H9 (cell line): ENCODE measurements at regions not wholly inside any gene's neighbourhood (a gene's known extent, or its start where the extent isn't known, plus 50 kb on each side); places are given as distances from the start of the nearest gene placed in this dataset.

Source experiments
- DNase-seq: peaks from one replicate; pipeline ENCODE4 v3.0.0-alpha.2; 2017
- H2AFZ ChIP-seq: one replicate; pipeline ENCODE4 v1.6.1; 2013; ENCODE audit warnings: mild to moderate bottlenecking, low read length, control low read depth, moderate library complexity
- H2AK5ac ChIP-seq: 2 replicates; pipeline ENCODE4 v1.6.1; 2013; ENCODE audit warnings: low read length, control low read depth, mixed read lengths; ENCODE audit not compliant: insufficient read length
- H2BK120ac ChIP-seq: one replicate; pipeline ENCODE4 v1.6.1; 2013; ENCODE audit warnings: low read depth, mild to moderate bottlenecking, low read length, control low read depth, inconsistent platforms; ENCODE audit not compliant: poor library complexity, severe bottlenecking
- H2BK12ac ChIP-seq: 2 replicates; pipeline ENCODE4 v1.6.1; 2013; ENCODE audit warnings: low read length, control low read depth, mixed read lengths, low read depth; ENCODE audit not compliant: insufficient read length
- H2BK15ac ChIP-seq: 2 replicates; pipeline ENCODE4 v1.6.1; 2013; ENCODE audit warnings: low read depth, low read length, control low read depth
- H2BK20ac ChIP-seq: one replicate; pipeline ENCODE4 v1.6.1; 2013; ENCODE audit warnings: low read depth, mild to moderate bottlenecking, low read length, control low read depth, inconsistent platforms; ENCODE audit not compliant: poor library complexity, severe bottlenecking
- H2BK5ac ChIP-seq: 2 replicates; pipeline ENCODE4 v1.6.1; 2013; ENCODE audit warnings: low read length, control low read depth, mixed read lengths; ENCODE audit not compliant: insufficient read length
- H3K14ac ChIP-seq: 2 replicates; pipeline ENCODE4 v1.6.1; 2013; ENCODE audit warnings: low read length, control low read depth; ENCODE audit not compliant: insufficient read depth
- H3K18ac ChIP-seq: 2 replicates; pipeline ENCODE4 v1.6.1; 2013; ENCODE audit warnings: low read depth, mild to moderate bottlenecking, mixed read lengths, low read length, control low read depth; ENCODE audit not compliant: insufficient read length
- H3K23ac ChIP-seq: 2 replicates; pipeline ENCODE4 v1.6.1; 2013; ENCODE audit warnings: low read length, control low read depth, mixed read lengths, low read depth; ENCODE audit not compliant: insufficient read length
- H3K23me2 ChIP-seq: 2 replicates; pipeline ENCODE4 v1.6.1; 2013; ENCODE audit warnings: low read depth, mild to moderate bottlenecking, mixed read lengths, low read length, control low read depth; ENCODE audit not compliant: insufficient read length, poor library complexity, severe bottlenecking
- H3K27ac ChIP-seq: 2 replicates; pipeline ENCODE4 v1.5.1; 2013; ENCODE audit warnings: low read length, control low read depth, mixed read lengths, low read depth; ENCODE audit not compliant: insufficient read length
- H3K27me3 ChIP-seq: 2 replicates; pipeline ENCODE4 v1.6.1; 2013; ENCODE audit warnings: low read length, control low read depth, inconsistent platforms; ENCODE audit not compliant: insufficient read depth
- H3K4ac ChIP-seq: 2 replicates; pipeline ENCODE4 v1.6.1; 2013; ENCODE audit warnings: low read depth, mild to moderate bottlenecking, control low read depth, inconsistent platforms, low read length, moderate library complexity
- H3K4me1 ChIP-seq: 2 replicates; pipeline ENCODE4 v1.6.1; 2013; ENCODE audit warnings: low read length, control low read depth, inconsistent platforms; ENCODE audit not compliant: insufficient read depth
- H3K4me2 ChIP-seq: 2 replicates; pipeline ENCODE4 v1.6.1; 2013; ENCODE audit warnings: low read length, control low read depth, mixed read lengths; ENCODE audit not compliant: insufficient read length, insufficient read depth
- H3K56ac ChIP-seq: 2 replicates; pipeline ENCODE4 v1.6.1; 2013; ENCODE audit warnings: low read depth, mild to moderate bottlenecking, mixed read lengths, low read length, control low read depth; ENCODE audit not compliant: insufficient read length
- H3K79me1 ChIP-seq: 2 replicates; pipeline ENCODE4 v1.6.1; 2013; ENCODE audit warnings: low read depth, mild to moderate bottlenecking, moderate library complexity, low read length, control low read depth, inconsistent platforms; ENCODE audit not compliant: insufficient read depth, poor library complexity, severe bottlenecking
- H3K79me2 ChIP-seq: 2 replicates; pipeline ENCODE4 v1.6.1; 2013; ENCODE audit warnings: low read length, control low read depth, inconsistent platforms; ENCODE audit not compliant: insufficient read depth
- H3K9ac ChIP-seq: 2 replicates; pipeline ENCODE4 v1.6.1; 2013; ENCODE audit warnings: low read length, control low read depth, mixed read lengths; ENCODE audit not compliant: insufficient read length; ENCODE audit errors: extremely low read depth
- H3K9me3 ChIP-seq: one replicate; pipeline ENCODE4 v1.6.1; 2013; ENCODE audit warnings: low read depth, low read length, inconsistent platforms; ENCODE audit not compliant: control insufficient read depth
- H3T11ph ChIP-seq: one replicate; pipeline ENCODE4 v1.6.1; 2013; ENCODE audit warnings: mild to moderate bottlenecking, low read length, control low read depth, inconsistent platforms
- H4K20me1 ChIP-seq: one replicate; pipeline ENCODE4 v1.6.1; 2013; ENCODE audit not compliant: control insufficient read depth, insufficient read length, insufficient read depth
- H4K5ac ChIP-seq: 2 replicates; pipeline ENCODE4 v1.6.1; 2013; ENCODE audit warnings: low read depth, mild to moderate bottlenecking, mixed read lengths, low read length, control low read depth; ENCODE audit not compliant: insufficient read length
- H4K8ac ChIP-seq: replicated peaks from 2 replicates; pipeline ENCODE4 v1.6.1; 2013; ENCODE audit warnings: low read length, control low read depth, mixed read lengths, low read depth; ENCODE audit not compliant: insufficient read length
- H4K91ac ChIP-seq: 2 replicates; pipeline ENCODE4 v1.6.1; 2013; ENCODE audit warnings: low read depth, mild to moderate bottlenecking, moderate library complexity, mixed read lengths, low read length, control low read depth; ENCODE audit not compliant: insufficient read length
- H3K27ac Mint-ChIP-seq, 3 experiments: 2 replicates in 2 of 3; 3 replicates in 1 of 3; pipeline ENCODE4 v1.8.0; 2020 to 2021; ENCODE audit warnings: mixed read lengths in 3 of 3, mild to moderate bottlenecking in 1 of 3, moderate library complexity in 1 of 3
- H3K27me3 Mint-ChIP-seq: 2 replicates; pipeline ENCODE4 v1.8.0; 2021; ENCODE audit warnings: low read depth, mild to moderate bottlenecking, moderate library complexity, mixed read lengths
- H3K36me3 Mint-ChIP-seq, 3 experiments: 2 replicates in 2 of 3; 3 replicates in 1 of 3; pipeline ENCODE4 v1.8.0; 2020 to 2021; ENCODE audit warnings: low read depth in 3 of 3, mixed read lengths in 3 of 3; ENCODE audit not compliant: insufficient read depth in 1 of 3
- H3K4me1 Mint-ChIP-seq, 2 experiments: 2 replicates each; pipeline ENCODE4 v1.8.0; 2020; ENCODE audit warnings: mixed read lengths in 2 of 2
- H3K4me3 Mint-ChIP-seq, 2 experiments: 2 replicates in 1 of 2; 3 replicates in 1 of 2; pipeline ENCODE4 v1.8.0; 2020 to 2021; ENCODE audit warnings: mild to moderate bottlenecking in 2 of 2, mixed read lengths in 2 of 2, moderate library complexity in 1 of 2
- H3K9me3 Mint-ChIP-seq, 2 experiments: 2 replicates in 1 of 2; 3 replicates in 1 of 2; pipeline ENCODE4 v1.8.0; 2020; ENCODE audit warnings: mild to moderate bottlenecking in 2 of 2, mixed read lengths in 2 of 2, moderate library complexity in 1 of 2
- WGBS: extraction: QIAGEN DNeasy Blood & Tissue Kit; methylation state at CpG from one replicate; pipeline ENCODE4 v1.1.7; 2013; ENCODE audit warnings: missing lambda C conversion rate, low lambda C conversion rate, mixed read lengths; ENCODE audit not compliant: insufficient read length; ENCODE audit errors: extremely low coverage; 5-methylcytosine and 5-hydroxymethylcytosine counted together
- TF ChIP-seq, protein P1 (sequence below): fragments of 200-600 bp; sonication (generic); conservative IDR thresholded peaks from 3 replicates; pipeline ENCODE4 v1.8.0; 2021; ENCODE audit warnings: antibody characterized with exemption, mild to moderate bottlenecking

- Mint-ChIP-seq H3K9me3 (peaks cover 0 to 6% of the 10 kb centered on the region in 2 experiments; a peak in 3 of 5 replicates), H3K4me3 (no peak overlapping the region), H3K36me3 (no peaks in the 10 kb centered on the region; a peak in 1 of 7 replicates), H3K4me1 (peaks cover 4 to 5% of the 10 kb centered on the region in 2 experiments; a peak in 3 of 4 replicates), H3K27ac (no peak overlapping the region), H3K27me3 (peaks cover 4% of the 10 kb centered on the region; the same call in 1 of the 2 replicates)
- Histone ChIP-seq H2AK5ac (no peak overlapping the region), H2BK5ac (no peak overlapping the region), H3K9me3 (no peaks in the 10 kb centered on the region), H3K79me2 (no peaks in the 10 kb centered on the region), H4K5ac (no peak overlapping the region), H3K4ac (no peak overlapping the region), H4K8ac (no peak overlapping the region), H3K56ac (no peak overlapping the region), H3K27me3 (no peaks in the 10 kb centered on the region), H3K23ac (no peak overlapping the region), H3K18ac (no peak overlapping the region), H3K4me2 (no peak overlapping the region), H3K4me1 (no peaks in the 10 kb centered on the region), H3K9ac (no peak overlapping the region), H3K23me2 (no peaks in the 10 kb centered on the region), H2AFZ (no peak overlapping the region), H2BK20ac (no peak overlapping the region), H2BK12ac (no peak overlapping the region), H3K27ac (no peak overlapping the region), H2BK120ac (no peak overlapping the region), H3K14ac (no peak overlapping the region), H2BK15ac (no peak overlapping the region), H3K79me1 (no peaks in the 10 kb centered on the region), H4K91ac (no peak overlapping the region), H4K20me1 (no peaks in the 10 kb centered on the region), H3T11ph (no peak overlapping the region)
- WGBS = no CpG with 5 or more reads among the region's 2 CpGs
- DNase-seq = no peak
- TF ChIP-seq, protein P1, sequence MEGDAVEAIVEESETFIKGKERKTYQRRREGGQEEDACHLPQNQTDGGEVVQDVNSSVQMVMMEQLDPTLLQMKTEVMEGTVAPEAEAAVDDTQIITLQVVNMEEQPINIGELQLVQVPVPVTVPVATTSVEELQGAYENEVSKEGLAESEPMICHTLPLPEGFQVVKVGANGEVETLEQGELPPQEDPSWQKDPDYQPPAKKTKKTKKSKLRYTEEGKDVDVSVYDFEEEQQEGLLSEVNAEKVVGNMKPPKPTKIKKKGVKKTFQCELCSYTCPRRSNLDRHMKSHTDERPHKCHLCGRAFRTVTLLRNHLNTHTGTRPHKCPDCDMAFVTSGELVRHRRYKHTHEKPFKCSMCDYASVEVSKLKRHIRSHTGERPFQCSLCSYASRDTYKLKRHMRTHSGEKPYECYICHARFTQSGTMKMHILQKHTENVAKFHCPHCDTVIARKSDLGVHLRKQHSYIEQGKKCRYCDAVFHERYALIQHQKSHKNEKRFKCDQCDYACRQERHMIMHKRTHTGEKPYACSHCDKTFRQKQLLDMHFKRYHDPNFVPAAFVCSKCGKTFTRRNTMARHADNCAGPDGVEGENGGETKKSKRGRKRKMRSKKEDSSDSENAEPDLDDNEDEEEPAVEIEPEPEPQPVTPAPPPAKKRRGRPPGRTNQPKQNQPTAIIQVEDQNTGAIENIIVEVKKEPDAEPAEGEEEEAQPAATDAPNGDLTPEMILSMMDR = no peak
Observed at GRCh38 chr6:165944002-165944466, 223.6 kb downstream of the TBXT start.
